SH-SY5Y (cell line): ENCODE measurements at regions not wholly inside any gene's neighbourhood (a gene's known extent, or its start where the extent isn't known, plus 50 kb on each side); places are given as distances from the start of the nearest gene placed in this dataset.

ENCODE experiments used
- GATA2 ChIP-seq: IDR thresholded peaks from 2 replicates; pipeline ENCODE4 v1.6.1; 2011; ENCODE audit warnings: mild to moderate bottlenecking, low read depth, low read length
- GATA3 ChIP-seq: IDR thresholded peaks from 2 replicates; pipeline ENCODE4 v1.6.1; 2011; ENCODE audit warnings: low read depth, mild to moderate bottlenecking, low read length, moderate library complexity

GRCh38 chr4:45944000-45944399 is 179.9 kb downstream of the GABRG1 start:
- no peak for TF ChIP-seq GATA3
- TF ChIP-seq GATA2, result no peak
